BE2C (cell line): ENCODE measurements at regions not wholly inside any gene's neighbourhood (a gene's known extent, or its start where the extent isn't known, plus 50 kb on each side); places are given as distances from the start of the nearest gene placed in this dataset.
"Not testable (repeated sequence)": the region's sequence is repeated elsewhere in the genome, so short reads cannot be mapped to it uniquely, and the experiment has no call there.

Source experiments
- DNase-seq: peaks from one replicate; pipeline ENCODE4 v3.0.0-alpha.2; 2020
- H3K27me3 ChIP-seq: fragments of 250-450 bp; sonication (Bioruptor Pico); 2 replicates; pipeline ENCODE4 v1.5.1; 2020; ENCODE audit warnings: mild to moderate bottlenecking
- H3K36me3 ChIP-seq: fragments of 250-450 bp; sonication (Bioruptor Pico); 2 replicates; pipeline ENCODE4 v1.5.1; 2020; ENCODE audit warnings: mild to moderate bottlenecking
- H3K4me1 ChIP-seq: fragments of 250-450 bp; sonication (Bioruptor Pico); 2 replicates; pipeline ENCODE4 v1.5.1; 2020
- H3K4me3 ChIP-seq: 2 replicates; pipeline ENCODE4 v1.5.1; 2011; ENCODE audit warnings: low read depth, low read length
- H3K9me3 ChIP-seq: fragments of 250-450 bp; sonication (Bioruptor Pico); 2 replicates; pipeline ENCODE4 v1.5.1; 2020
- CTCF ChIP-seq: IDR thresholded peaks from 2 replicates; pipeline ENCODE4 v1.5.1; 2012; ENCODE audit warnings: mild to moderate bottlenecking, low read depth, low read length

- TF ChIP-seq CTCF = no peak
- H3K4me1 ChIP-seq = no peaks in the 10 kb centered on the region
Observed at GRCh38 chr6:20341564-20341963, 60.1 kb upstream of the E2F3 start.

GRCh38 chr6:20346948-20347347 lies 54.7 kb upstream of the E2F3 start:
- not testable (repeated sequence) for H3K36me3 ChIP-seq, H3K4me3 ChIP-seq, H3K27me3 ChIP-seq, DNase-seq, H3K4me1 ChIP-seq, H3K9me3 ChIP-seq

More at GRCh38 chr6:20341564-20341963, 60.1 kb upstream of the E2F3 start:
- Histone ChIP-seq H3K36me3 (no peaks in the 10 kb centered on the region), H3K4me3 (no peak overlapping the region), H3K27me3 (peaks cover 6% of the 10 kb centered on the region; the same call in 1 of the 2 replicates), H3K9me3 (no peaks in the 10 kb centered on the region)
- DNase-seq = no peak

- Histone ChIP-seq H3K36me3 (no peaks in the 10 kb centered on the region), H3K4me1 (no peaks in the 10 kb centered on the region), H3K4me3 (no peak overlapping the region), H3K27me3 (peaks cover 6% of the 10 kb centered on the region; the same call in 1 of the 2 replicates), H3K9me3 (no peaks in the 10 kb centered on the region)
- no peak for TF ChIP-seq CTCF
- DNase-seq = no peak
Observed at GRCh38 chr6:20348041-20348440, 53.6 kb upstream of the E2F3 start.

GRCh38 chr6:20349225-20349624 lies 52.5 kb upstream of the E2F3 start:
- TF ChIP-seq CTCF = no peak
- Histone ChIP-seq H3K4me3 (no peak overlapping the region), H3K4me1 (no peaks in the 10 kb centered on the region), H3K36me3 (no peaks in the 10 kb centered on the region), H3K27me3 (no peaks in the 10 kb centered on the region; the same call in 1 of the 2 replicates), H3K9me3 (no peaks in the 10 kb centered on the region; the same call in 1 of the 2 replicates)
- no peak for DNase-seq

GRCh38 chr6:20350215-20350614 lies 51.5 kb upstream of the E2F3 start:
- TF ChIP-seq CTCF = no peak
- Histone ChIP-seq H3K27me3 (no peaks in the 10 kb centered on the region; the same call in 1 of the 2 replicates), H3K4me1 (no peaks in the 10 kb centered on the region), H3K4me3 (no peak overlapping the region), H3K9me3 (no peaks in the 10 kb centered on the region; the same call in 1 of the 2 replicates), H3K36me3 (no peaks in the 10 kb centered on the region)
- no peak for DNase-seq

GRCh38 chr6:20351534-20351933 lies 50.1 kb upstream of the E2F3 start:
- no peak for TF ChIP-seq CTCF
- Histone ChIP-seq H3K27me3 (no peaks in the 10 kb centered on the region; the same call in 1 of the 2 replicates), H3K36me3 (no peaks in the 10 kb centered on the region), H3K9me3 (no peaks in the 10 kb centered on the region; the same call in 1 of the 2 replicates), H3K4me3 (no peak overlapping the region), H3K4me1 (no peaks in the 10 kb centered on the region)
- no peak for DNase-seq
